Mesendoderm (in vitro differentiated cells): ENCODE measurements at regions not wholly inside any gene's neighbourhood (a gene's known extent, or its start where the extent isn't known, plus 50 kb on each side); places are given as distances from the start of the nearest gene placed in this dataset.
A peak's percentile ranks its signal among the peaks of the same experiment; 100 is the strongest.
"Not testable (repeated sequence)": the region's sequence is repeated elsewhere in the genome, so short reads cannot be mapped to it uniquely, and the experiment has no call there.

ENCODE experiments used
- DNase-seq: peaks from one replicate; pipeline ENCODE4 v3.0.0; 2013
- H2AK5ac ChIP-seq: 2 replicates; pipeline ENCODE4 v1.6.1; 2013; ENCODE audit warnings: low read length, inconsistent platforms
- H2BK120ac ChIP-seq: 2 replicates; pipeline ENCODE4 v1.6.1; 2013; ENCODE audit warnings: low read depth, mild to moderate bottlenecking, low read length, moderate library complexity, mixed read lengths
- H2BK15ac ChIP-seq: replicated peaks from 2 replicates; pipeline ENCODE4 v1.6.1; 2013; ENCODE audit warnings: low read depth, mild to moderate bottlenecking, moderate library complexity
- H2BK5ac ChIP-seq: 2 replicates; pipeline ENCODE4 v1.6.1; 2013; ENCODE audit warnings: low read length, inconsistent platforms
- H3K18ac ChIP-seq: 2 replicates; pipeline ENCODE4 v1.6.1; 2013; ENCODE audit warnings: mild to moderate bottlenecking, low read length, mixed read lengths
- H3K23ac ChIP-seq: one replicate; pipeline ENCODE4 v1.6.1; 2013; ENCODE audit warnings: low read length
- H3K27ac ChIP-seq: 2 replicates; pipeline ENCODE4 v1.5.1; 2013; ENCODE audit warnings: low read depth, mild to moderate bottlenecking, inconsistent platforms, low read length, moderate library complexity
- H3K27me3 ChIP-seq: 2 replicates; pipeline ENCODE4 v1.6.1; 2013; ENCODE audit warnings: low read length, control low read depth, mild to moderate bottlenecking, inconsistent platforms; ENCODE audit not compliant: insufficient read depth, poor library complexity
- H3K36me3 ChIP-seq: 2 replicates; pipeline ENCODE4 v1.6.1; 2013; ENCODE audit warnings: low read length, inconsistent platforms; ENCODE audit not compliant: control insufficient read depth, insufficient read depth
- H3K4ac ChIP-seq: one replicate; pipeline ENCODE4 v1.6.1; 2013; ENCODE audit warnings: low read depth, mild to moderate bottlenecking, low read length, moderate library complexity
- H3K4me1 ChIP-seq: 2 replicates; pipeline ENCODE4 v1.6.1; 2013; ENCODE audit warnings: low read depth, low read length, inconsistent platforms; ENCODE audit not compliant: control insufficient read depth
- H3K4me2 ChIP-seq: 2 replicates; pipeline ENCODE4 v1.6.1; 2013; ENCODE audit warnings: low read length
- H3K4me3 ChIP-seq: 2 replicates; pipeline ENCODE4 v1.5.1; 2013; ENCODE audit warnings: mild to moderate bottlenecking, low read length
- H3K56ac ChIP-seq: one replicate; pipeline ENCODE4 v1.6.1; 2013; ENCODE audit warnings: low read length
- H3K79me1 ChIP-seq: 2 replicates; pipeline ENCODE4 v1.6.1; 2013; ENCODE audit warnings: low read length, inconsistent platforms
- H3K79me2 ChIP-seq: 2 replicates; pipeline ENCODE4 v1.6.1; 2013; ENCODE audit warnings: mild to moderate bottlenecking, low read length; ENCODE audit not compliant: control insufficient read depth, insufficient read depth
- H3K9ac ChIP-seq: 2 replicates; pipeline ENCODE4 v1.6.1; 2013; ENCODE audit warnings: low read length, inconsistent platforms
- H4K5ac ChIP-seq: one replicate; pipeline ENCODE4 v1.6.1; 2013; ENCODE audit warnings: low read length
- H4K8ac ChIP-seq: one replicate; pipeline ENCODE4 v1.6.1; 2013; ENCODE audit warnings: low read depth, mild to moderate bottlenecking, control low read depth, low read length, moderate library complexity
- WGBS: extraction: QIAGEN DNeasy Blood & Tissue Kit; methylation state at CpG from one replicate; pipeline ENCODE4 v1.1.7; 2013; ENCODE audit warnings: low lambda C conversion rate, missing lambda C conversion rate; ENCODE audit not compliant: insufficient coverage; ENCODE audit errors: extremely low coverage; 5-methylcytosine and 5-hydroxymethylcytosine counted together

DNA sequence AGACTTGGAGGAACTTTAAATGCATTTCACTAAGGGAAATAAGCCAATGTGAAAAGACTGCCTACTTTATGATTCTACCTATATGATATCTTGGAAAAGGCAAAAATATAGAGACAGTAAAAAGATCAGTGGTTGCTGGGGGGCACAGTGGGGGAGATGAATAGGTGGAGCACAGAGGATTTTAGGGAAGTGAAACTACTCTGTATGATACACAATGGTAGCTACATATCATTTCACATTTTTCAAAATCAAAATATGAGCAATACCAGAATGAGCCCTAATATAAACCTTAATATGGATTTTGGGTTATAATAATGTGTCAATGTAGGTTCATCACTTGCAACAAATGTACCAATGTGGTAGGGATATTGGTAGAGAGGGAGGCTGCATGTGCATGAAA is 161.4 kb upstream of the HTR1E start:
- no peak overlapping the region for H2BK5ac ChIP-seq
- H4K5ac ChIP-seq: no peak overlapping the region
- H3K18ac ChIP-seq: no peak overlapping the region
- H2AK5ac ChIP-seq: no peak overlapping the region
- no peak overlapping the region for H3K27ac ChIP-seq
- H2BK120ac ChIP-seq: no peak overlapping the region
- no peak overlapping the region for H4K8ac ChIP-seq
- no peaks in the 10 kb centered on the region for H3K79me1 ChIP-seq
- H3K27me3 ChIP-seq: no peaks in the 10 kb centered on the region
- no peak overlapping the region for H3K9ac ChIP-seq
- H3K36me3 ChIP-seq: no peaks in the 10 kb centered on the region
- no peak overlapping the region for H3K4ac ChIP-seq
- H2BK15ac ChIP-seq: no peak overlapping the region
- H3K4me1 ChIP-seq: no peaks in the 10 kb centered on the region
- no peak overlapping the region for H3K4me3 ChIP-seq
- no peak overlapping the region for H3K4me2 ChIP-seq
- H3K79me2 ChIP-seq: no peaks in the 10 kb centered on the region
- no peak for DNase-seq
- H3K56ac ChIP-seq: no peak overlapping the region
- H3K23ac ChIP-seq: no peak overlapping the region

DNA sequence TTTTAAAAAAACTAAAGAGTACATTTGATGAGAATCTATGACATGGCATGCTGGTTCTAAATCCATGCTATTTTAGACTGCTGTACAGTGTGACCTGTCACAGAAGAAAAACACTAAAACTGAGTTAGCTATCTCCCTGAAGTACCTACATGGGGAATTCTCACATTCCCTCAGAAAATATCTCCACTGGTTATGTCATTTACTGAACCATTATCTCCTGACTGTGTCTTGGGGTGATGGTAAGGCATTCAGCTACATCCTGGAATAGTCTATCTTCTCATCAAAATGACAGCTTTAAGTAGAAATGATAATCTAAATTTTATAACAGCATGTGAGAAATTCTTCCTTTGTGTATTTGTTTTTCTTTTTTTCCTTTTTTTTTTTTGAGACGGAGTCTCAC is 172.1 kb upstream of the HTR1E start:
- H3K23ac ChIP-seq: no peak overlapping the region
- no peak overlapping the region for H3K4ac ChIP-seq
- WGBS: no CpG with 5 or more reads among the region's 1 CpG
- DNase-seq: no peak
- no peaks in the 10 kb centered on the region for H3K4me1 ChIP-seq
- H3K36me3 ChIP-seq: no peaks in the 10 kb centered on the region
- no peak overlapping the region for H3K4me3 ChIP-seq
- H3K79me1 ChIP-seq: no peaks in the 10 kb centered on the region
- H4K5ac ChIP-seq: no peak overlapping the region
- no peak overlapping the region for H3K18ac ChIP-seq
- no peak overlapping the region for H2BK5ac ChIP-seq
- no peak overlapping the region for H2BK120ac ChIP-seq
- H3K56ac ChIP-seq: no peak overlapping the region
- H3K27ac ChIP-seq: no peak overlapping the region
- no peak overlapping the region for H2AK5ac ChIP-seq
- no peak overlapping the region for H2BK15ac ChIP-seq
- no peaks in the 10 kb centered on the region for H3K79me2 ChIP-seq
- no peak overlapping the region for H4K8ac ChIP-seq
- H3K9ac ChIP-seq: no peak overlapping the region
- H3K27me3 ChIP-seq: no peaks in the 10 kb centered on the region
- no peak overlapping the region for H3K4me2 ChIP-seq

DNA sequence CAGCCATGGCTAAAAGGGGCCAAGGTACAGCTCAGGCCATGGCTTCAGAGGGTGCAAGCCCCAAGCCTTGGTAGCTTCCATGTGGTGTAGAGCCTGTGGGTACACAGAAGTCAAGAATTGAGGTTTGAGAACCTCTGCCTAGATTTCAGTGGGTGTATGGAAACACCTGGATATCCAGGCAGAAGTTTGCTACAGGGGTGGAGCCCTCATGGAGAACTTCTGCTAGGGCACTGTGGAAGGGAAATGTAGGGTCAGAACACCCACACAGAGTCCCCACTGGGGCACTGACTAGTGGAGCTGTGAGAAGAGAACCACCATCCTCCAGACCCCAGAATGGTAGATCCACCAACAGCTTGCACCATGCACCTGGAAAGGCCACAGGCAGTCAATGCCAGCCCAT is 177.4 kb upstream of the HTR1E start:
- H2BK120ac ChIP-seq, H3K4me3 ChIP-seq, H2BK15ac ChIP-seq, H3K27ac ChIP-seq, H3K9ac ChIP-seq, H3K79me2 ChIP-seq, H3K4me1 ChIP-seq, DNase-seq, H3K4me2 ChIP-seq, H4K8ac ChIP-seq, H2AK5ac ChIP-seq, H2BK5ac ChIP-seq, H3K79me1 ChIP-seq, H3K27me3 ChIP-seq, H3K4ac ChIP-seq, H3K36me3 ChIP-seq, H4K5ac ChIP-seq, H3K56ac ChIP-seq, H3K18ac ChIP-seq, H3K23ac ChIP-seq: not testable (repeated sequence)

DNA sequence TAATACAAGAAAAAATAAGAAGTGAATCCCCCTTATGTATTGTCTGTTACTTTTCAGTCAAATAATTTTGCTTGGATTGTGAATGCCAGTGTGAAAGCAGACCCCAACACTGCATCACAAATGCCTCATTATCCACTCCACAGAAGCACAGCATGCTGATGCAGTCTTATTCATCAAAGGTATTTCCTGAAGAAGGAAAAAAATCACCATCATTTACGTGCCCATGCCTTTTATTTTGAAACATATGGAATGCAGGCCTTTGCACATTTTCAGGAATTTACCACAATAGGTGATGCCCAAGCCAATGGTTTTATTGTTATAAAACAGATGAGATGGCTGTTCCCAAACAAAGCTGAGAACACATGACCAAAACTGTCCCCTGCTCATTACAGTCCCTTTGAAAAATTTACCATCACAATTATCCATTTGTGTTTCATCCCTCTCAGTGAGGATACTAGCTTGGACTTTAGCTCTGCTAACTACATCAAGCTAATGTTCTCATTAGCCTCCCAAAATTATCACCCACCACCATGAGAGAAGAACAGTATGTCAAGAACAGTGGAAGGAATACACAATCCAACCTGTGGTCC is 180.6 kb upstream of the HTR1E start:
- Histone ChIP-seq H3K27ac (no peak overlapping the region), H3K4me1 (no peaks in the 10 kb centered on the region), H3K27me3 (no peaks in the 10 kb centered on the region), H3K18ac (no peak overlapping the region), H3K4me3 (no peak overlapping the region), H3K4me2 (no peak overlapping the region), H2BK5ac (no peak overlapping the region), H3K23ac (no peak overlapping the region), H2BK15ac (no peak overlapping the region), H3K36me3 (no peaks in the 10 kb centered on the region), H3K4ac (no peak overlapping the region), H3K56ac (no peak overlapping the region), H2AK5ac (no peak overlapping the region), H3K9ac (no peak overlapping the region), H4K5ac (no peak overlapping the region), H2BK120ac (no peak overlapping the region), H4K8ac (no peak overlapping the region), H3K79me2 (no peaks in the 10 kb centered on the region), H3K79me1 (no peaks in the 10 kb centered on the region)
- peak; percentile 7 for DNase-seq
- WGBS: no CpG with 5 or more reads among the region's 1 CpG

DNA sequence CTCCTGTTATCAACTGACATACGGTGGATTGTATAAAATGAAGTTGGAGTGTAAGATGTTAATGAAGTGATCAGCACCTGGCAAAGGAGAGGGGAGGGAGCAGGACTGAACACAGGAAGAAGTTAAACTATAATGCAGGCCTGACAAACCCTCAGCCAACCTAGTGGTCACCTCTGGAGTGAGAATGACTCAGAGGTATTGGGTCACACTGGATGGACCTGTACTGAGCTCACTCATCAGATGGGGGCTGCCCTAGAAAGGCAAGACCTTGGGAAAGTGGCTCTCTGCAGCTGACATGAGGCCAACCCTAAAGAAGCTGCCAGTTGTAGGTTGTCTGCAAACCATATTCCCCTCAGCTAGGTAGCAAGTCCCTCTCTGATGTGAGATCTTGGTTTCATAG is 193.3 kb upstream of the HTR1E start:
- H2BK5ac ChIP-seq: no peak overlapping the region
- H2AK5ac ChIP-seq: no peak overlapping the region
- H3K4me1 ChIP-seq: no peaks in the 10 kb centered on the region
- no peak overlapping the region for H2BK120ac ChIP-seq
- no peaks in the 10 kb centered on the region for H3K36me3 ChIP-seq
- no peak overlapping the region for H3K27ac ChIP-seq
- no peak overlapping the region for H4K5ac ChIP-seq
- DNase-seq: no peak
- no peak overlapping the region for H3K23ac ChIP-seq
- no peak overlapping the region for H4K8ac ChIP-seq
- H3K79me2 ChIP-seq: no peaks in the 10 kb centered on the region
- no peak overlapping the region for H3K9ac ChIP-seq
- H3K56ac ChIP-seq: no peak overlapping the region
- no peak overlapping the region for H3K4ac ChIP-seq
- no peak overlapping the region for H2BK15ac ChIP-seq
- no peak overlapping the region for H3K4me3 ChIP-seq
- H3K79me1 ChIP-seq: no peaks in the 10 kb centered on the region
- no peaks in the 10 kb centered on the region for H3K27me3 ChIP-seq
- no peak overlapping the region for H3K18ac ChIP-seq
- no CpG with 5 or more reads among the region's 1 CpG for WGBS
- no peak overlapping the region for H3K4me2 ChIP-seq

DNA sequence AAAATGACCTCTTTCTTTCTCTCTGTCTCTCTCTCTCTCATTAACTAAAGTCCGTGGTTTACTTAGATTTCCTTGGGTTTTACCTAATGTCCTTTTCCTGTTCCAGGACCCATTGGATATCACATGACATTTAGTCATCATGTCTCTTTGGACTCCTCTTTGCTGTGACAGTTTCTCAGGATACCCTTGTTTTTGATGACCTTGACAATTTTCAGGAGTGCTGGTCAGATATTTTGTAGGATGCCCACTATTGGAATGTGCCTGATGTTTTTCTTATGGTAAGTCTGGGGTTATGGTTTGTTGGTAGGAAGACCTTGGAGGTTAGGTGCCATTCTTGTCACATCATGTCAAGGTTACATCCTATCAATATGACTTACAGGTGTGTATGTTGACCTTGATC is 199.2 kb upstream of the HTR1E start:
- no CpG with 5 or more reads among the region's 1 CpG for WGBS
- Histone ChIP-seq H3K4ac (no peak overlapping the region), H3K23ac (no peak overlapping the region), H4K8ac (no peak overlapping the region), H2BK15ac (no peak overlapping the region), H3K27me3 (no peaks in the 10 kb centered on the region), H3K27ac (no peak overlapping the region), H2BK5ac (no peak overlapping the region), H2BK120ac (no peak overlapping the region), H3K56ac (no peak overlapping the region), H3K4me1 (no peaks in the 10 kb centered on the region), H3K36me3 (no peaks in the 10 kb centered on the region), H3K9ac (no peak overlapping the region), H3K4me2 (no peak overlapping the region), H3K4me3 (no peak overlapping the region), H4K5ac (no peak overlapping the region), H3K79me2 (no peaks in the 10 kb centered on the region), H3K79me1 (no peaks in the 10 kb centered on the region), H3K18ac (no peak overlapping the region), H2AK5ac (no peak overlapping the region)
- DNase-seq: no peak
